ENCODE measurements at regions not wholly inside any gene's neighbourhood (a gene's known extent, or its start where the extent isn't known, plus 50 kb on each side); places are given as distances from the start of the nearest gene placed in this dataset.

GRCh38 chr20:50277460-50278376 is 87.1 kb downstream of the CEBPB start:
- TF ChIP-seq, protein P1, sequence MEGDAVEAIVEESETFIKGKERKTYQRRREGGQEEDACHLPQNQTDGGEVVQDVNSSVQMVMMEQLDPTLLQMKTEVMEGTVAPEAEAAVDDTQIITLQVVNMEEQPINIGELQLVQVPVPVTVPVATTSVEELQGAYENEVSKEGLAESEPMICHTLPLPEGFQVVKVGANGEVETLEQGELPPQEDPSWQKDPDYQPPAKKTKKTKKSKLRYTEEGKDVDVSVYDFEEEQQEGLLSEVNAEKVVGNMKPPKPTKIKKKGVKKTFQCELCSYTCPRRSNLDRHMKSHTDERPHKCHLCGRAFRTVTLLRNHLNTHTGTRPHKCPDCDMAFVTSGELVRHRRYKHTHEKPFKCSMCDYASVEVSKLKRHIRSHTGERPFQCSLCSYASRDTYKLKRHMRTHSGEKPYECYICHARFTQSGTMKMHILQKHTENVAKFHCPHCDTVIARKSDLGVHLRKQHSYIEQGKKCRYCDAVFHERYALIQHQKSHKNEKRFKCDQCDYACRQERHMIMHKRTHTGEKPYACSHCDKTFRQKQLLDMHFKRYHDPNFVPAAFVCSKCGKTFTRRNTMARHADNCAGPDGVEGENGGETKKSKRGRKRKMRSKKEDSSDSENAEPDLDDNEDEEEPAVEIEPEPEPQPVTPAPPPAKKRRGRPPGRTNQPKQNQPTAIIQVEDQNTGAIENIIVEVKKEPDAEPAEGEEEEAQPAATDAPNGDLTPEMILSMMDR (IDR thresholded peaks at IDR 0.05), result no peak
- Mint-ChIP-seq H3K36me3 (ENCODE audit: low read depth) (no peaks in the 10 kb centered on the region), H3K4me3 (no peak overlapping the region), H3K27ac (peak overlapping the region; percentile 78), H3K27me3 (ENCODE audit: insufficient read depth) (peaks cover 13% of the 10 kb centered on the region), H3K4me1 (ENCODE audit: low read depth) (peaks cover 16% of the 10 kb centered on the region), H3K9me3 (no peaks in the 10 kb centered on the region)
- DNase-seq, result no peak

GRCh38 chr20:50278377-50278683 is 87.7 kb downstream of the CEBPB start:
- peaks cover 13% of the 10 kb centered on the region for H3K27me3 Mint-ChIP-seq (ENCODE audit: insufficient read depth)
- no peak for DNase-seq
- H3K4me3 Mint-ChIP-seq, result no peak overlapping the region
- H3K9me3 Mint-ChIP-seq, result no peaks in the 10 kb centered on the region
- TF ChIP-seq, protein P1 (IDR thresholded peaks at IDR 0.05), result no peak
- peaks cover 22% of the 10 kb centered on the region for H3K4me1 Mint-ChIP-seq (ENCODE audit: low read depth)
- H3K27ac Mint-ChIP-seq, result peak overlapping the region; percentile 78
- H3K36me3 Mint-ChIP-seq (ENCODE audit: low read depth), result no peaks in the 10 kb centered on the region

DNA sequence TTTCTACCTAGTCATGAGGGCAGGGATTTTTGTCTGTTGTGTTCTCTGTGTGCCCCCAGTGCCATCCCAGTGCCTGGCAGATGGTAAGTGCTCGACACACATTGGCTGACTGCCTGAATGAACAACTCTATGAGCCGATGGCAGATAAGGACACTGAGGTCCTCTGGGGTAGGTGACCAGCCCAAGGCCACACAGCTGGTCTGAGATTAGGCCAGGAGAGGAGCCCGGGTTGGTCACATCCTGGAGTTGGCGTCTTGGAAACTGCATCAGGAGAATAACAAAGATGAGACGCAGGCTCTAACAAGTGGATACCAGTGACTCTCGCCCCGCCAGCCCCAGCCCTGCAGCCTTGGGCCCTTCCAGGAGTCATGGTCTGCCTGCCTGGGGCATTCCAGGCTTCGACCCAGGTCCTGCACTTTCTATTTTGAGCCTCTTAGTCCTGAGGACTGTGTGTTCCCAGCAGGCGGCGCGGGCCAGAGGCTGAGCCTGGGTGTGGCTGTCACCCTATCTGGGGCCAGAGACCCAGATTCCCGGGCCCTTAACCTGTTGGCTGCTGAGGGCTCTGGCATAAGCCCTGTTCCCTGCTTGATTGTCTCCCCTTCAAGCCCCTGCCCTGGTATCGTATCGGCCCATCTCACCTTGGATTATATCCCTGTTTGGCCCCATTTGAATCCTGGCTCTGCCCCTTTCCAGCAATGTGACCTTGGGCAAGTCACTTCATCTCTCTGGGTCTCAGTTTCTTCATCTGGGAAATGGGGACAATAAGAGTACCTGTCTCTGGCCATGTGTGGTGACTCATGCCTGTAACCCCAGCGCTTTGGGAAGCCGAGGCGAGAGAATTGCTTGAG is 88.3 kb downstream of the CEBPB start:
- Mint-ChIP-seq H3K4me1 (ENCODE audit: low read depth) (peaks cover 28% of the 10 kb centered on the region), H3K9me3 (no peaks in the 10 kb centered on the region), H3K4me3 (no peak overlapping the region), H3K36me3 (ENCODE audit: low read depth) (no peaks in the 10 kb centered on the region), H3K27ac (peak overlapping the region; percentile 78), H3K27me3 (ENCODE audit: insufficient read depth) (peaks cover 12% of the 10 kb centered on the region)
- no peak for DNase-seq
- TF ChIP-seq, protein P1 (IDR thresholded peaks at IDR 0.05), result peak; percentile 39; the same call in 1 of the 2 replicates

- no peak for DNase-seq
- H3K4me3 Mint-ChIP-seq, result no peak overlapping the region
- no peaks in the 10 kb centered on the region for H3K36me3 Mint-ChIP-seq (ENCODE audit: low read depth)
- no peaks in the 10 kb centered on the region for H3K9me3 Mint-ChIP-seq
- H3K27ac Mint-ChIP-seq, result no peak overlapping the region
- TF ChIP-seq, protein P1 (IDR thresholded peaks at IDR 0.05), result no peak
- H3K4me1 Mint-ChIP-seq (ENCODE audit: low read depth), result peaks cover 41% of the 10 kb centered on the region
- peaks cover 8% of the 10 kb centered on the region; the same call in 1 of the 2 replicates for H3K27me3 Mint-ChIP-seq (ENCODE audit: insufficient read depth)
Observed at GRCh38 chr20:50279988-50280850, 89.6 kb downstream of the CEBPB start.

Data from HFFc6 (cell line).